Activated CD8-positive, alpha-beta T cell treated with anti-CD3 and anti-CD28 coated beads for 36 hours (primary cell): ENCODE measurements at regions not wholly inside any gene's neighbourhood (a gene's known extent, or its start where the extent isn't known, plus 50 kb on each side); places are given as distances from the start of the nearest gene placed in this dataset.

Experiments
- ATAC-seq: fragments of 200-7000 bp; cut with Tn5 transposase; one replicate; pipeline ENCODE4 v1.10.0; 2021; ENCODE audit warnings: mild to moderate bottlenecking, moderate library complexity
- CTCF ChIA-PET: fragments of 350-600 bp; sonication (Branson Sonifier 250); formaldehyde crosslinking; loops from one replicate; lab custom pipeline; 2021; ENCODE audit warnings: antibody characterized with exemption; lab: Charles Lee
- POLR2A ChIA-PET: fragments of 350-600 bp; sonication (Branson Sonifier 250); formaldehyde crosslinking; loops from one replicate; lab custom pipeline; 2021; ENCODE audit warnings: antibody characterized with exemption; lab: Charles Lee
- DNase-seq: peaks from one replicate; pipeline ENCODE4 v3.0.0-alpha.2; 2020
- H3K27ac Mint-ChIP-seq: one replicate; pipeline ENCODE4 v1.8.0; 2021; ENCODE audit warnings: mild to moderate bottlenecking, mixed read lengths
- H3K27me3 Mint-ChIP-seq: one replicate; pipeline ENCODE4 v1.8.0; 2021; ENCODE audit warnings: mixed read lengths
- H3K36me3 Mint-ChIP-seq: one replicate; pipeline ENCODE4 v1.8.0; 2021; ENCODE audit warnings: low read depth, mixed read lengths
- H3K4me1 Mint-ChIP-seq: one replicate; pipeline ENCODE4 v1.8.0; 2021; ENCODE audit warnings: low read depth, mixed read lengths
- H3K4me3 Mint-ChIP-seq: one replicate; pipeline ENCODE4 v1.8.0; 2021; ENCODE audit warnings: mild to moderate bottlenecking, moderate library complexity, mixed read lengths
- H3K9me3 Mint-ChIP-seq: one replicate; pipeline ENCODE4 v1.8.0; 2021; ENCODE audit warnings: mixed read lengths
- CTCF ChIP-seq: fragments of 200-600 bp; IDR thresholded peaks from one replicate; pipeline ENCODE4 v1.8.0; 2022; ENCODE audit warnings: antibody characterized with exemption, mild to moderate bottlenecking
- intact Hi-C: fragments of 100-400 bp; cut with micrococcal nuclease; formaldehyde crosslinking; loops from one replicate; pipeline ENCODE4 v1.10.0; 2022

GRCh38 chr2:215797676-215798075, 215.7 kb downstream of the MREG start:
- intact Hi-C loops = no loop called here
- CTCF ChIA-PET = no interaction called here
- Mint-ChIP-seq H3K27ac (no peak overlapping the region), H3K27me3 (peaks cover 4% of the 10 kb centered on the region), H3K9me3 (no peaks in the 10 kb centered on the region), H3K36me3 (no peaks in the 10 kb centered on the region), H3K4me3 (no peak overlapping the region), H3K4me1 (peaks cover 13% of the 10 kb centered on the region)
- ATAC-seq = no peak
- POLR2A ChIA-PET = no interaction called here
- no peak for DNase-seq
- TF ChIP-seq CTCF = no peak

- POLR2A ChIA-PET = interaction anchor here (0.6 kb wide), 1 partner anchor 202 kb away, joined by 3 read pairs; no protein-coding TSS in a partner anchor
- Mint-ChIP-seq H3K27ac (no peak overlapping the region), H3K4me1 (peaks cover 13% of the 10 kb centered on the region), H3K27me3 (peaks cover 4% of the 10 kb centered on the region), H3K36me3 (no peaks in the 10 kb centered on the region), H3K9me3 (no peaks in the 10 kb centered on the region), H3K4me3 (no peak overlapping the region)
- DNase-seq = no peak
- peak; percentile 49 for ATAC-seq
- no peak for TF ChIP-seq CTCF
- CTCF ChIA-PET = interaction anchor here (0.7 to 1.3 kb wide), 3 partner anchors 32 to 642 kb away, joined by 3 read pairs; no protein-coding TSS in a partner anchor
- intact Hi-C loops = no loop called here
Measured at GRCh38 chr2:215796140-215796855, 217.1 kb downstream of the MREG start.

GRCh38 chr2:215794829-215795546, 218.4 kb downstream of the MREG start:
- intact Hi-C loops = no loop called here
- Mint-ChIP-seq H3K4me1 (peaks cover 13% of the 10 kb centered on the region), H3K36me3 (no peaks in the 10 kb centered on the region), H3K4me3 (no peak overlapping the region), H3K27me3 (peaks cover 4% of the 10 kb centered on the region), H3K9me3 (no peaks in the 10 kb centered on the region), H3K27ac (no peak overlapping the region)
- DNase-seq (no peak), ATAC-seq (no peak)
- no peak for TF ChIP-seq CTCF
- ChIA-PET POLR2A (no interaction called here), CTCF (interaction anchor here (0.8 kb wide), 1 partner anchor 21 kb away, joined by 3 read pairs; no protein-coding TSS in a partner anchor)

- ChIA-PET CTCF (interaction anchor here (0.8 to 3.4 kb wide), 2 partner anchors 20 to 137 kb away, joined by 3 to 9 read pairs; no protein-coding TSS in a partner anchor), POLR2A (no interaction called here)
- Mint-ChIP-seq H3K4me3 (no peak overlapping the region), H3K4me1 (peaks cover 13% of the 10 kb centered on the region), H3K27ac (no peak overlapping the region), H3K27me3 (peaks cover 4% of the 10 kb centered on the region), H3K9me3 (no peaks in the 10 kb centered on the region), H3K36me3 (no peaks in the 10 kb centered on the region)
- DNase-seq = peak; percentile 58
- ATAC-seq = peak; percentile 72
- intact Hi-C loops = no loop called here
- TF ChIP-seq CTCF = no peak
Measured at GRCh38 chr2:215793747-215794595, 219.4 kb downstream of the MREG start.
